ENCODE measurements at regions not wholly inside any gene's neighbourhood (a gene's known extent, or its start where the extent isn't known, plus 50 kb on each side); places are given as distances from the start of the nearest gene placed in this dataset.

- ATAC-seq (no peak), DNase-seq (no peak)
- intact Hi-C loops (cut with micrococcal nuclease), result no loop called here
These were observed 228.4 kb upstream of the EYS start for GRCh38 chr6:65935412-65935811.

GRCh38 chr6:65933390-65933789 lies 226.4 kb upstream of the EYS start:
- ATAC-seq (no peak), DNase-seq (no peak)
- intact Hi-C loops (cut with micrococcal nuclease), result no loop called here

GRCh38 chr6:65927141-65927540 lies 220.1 kb upstream of the EYS start:
- intact Hi-C loops (cut with micrococcal nuclease), result no loop called here
- DNase-seq (no peak), ATAC-seq (no peak)

DNA sequence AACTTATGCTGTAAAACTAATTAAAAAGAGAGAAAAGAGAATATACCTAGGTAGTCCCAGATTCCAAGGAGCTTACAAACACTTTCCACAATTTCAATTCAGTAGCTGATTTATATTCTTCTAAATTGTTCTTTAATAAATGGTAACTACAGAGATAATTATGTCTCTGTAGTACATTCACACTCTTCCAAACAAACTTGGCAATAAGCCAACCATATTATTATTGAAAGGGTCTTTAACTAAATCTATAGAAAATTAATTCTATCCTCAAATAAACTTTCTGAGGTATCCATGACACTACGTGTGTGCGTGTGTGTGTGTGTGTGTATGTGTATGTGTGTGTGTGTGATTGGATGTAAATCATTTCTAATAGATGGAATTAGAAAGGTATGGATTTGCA lies 217.4 kb upstream of the EYS start:
- DNase-seq (no peak), ATAC-seq (no peak)
- intact Hi-C loops (cut with micrococcal nuclease), result no loop called here

GRCh38 chr6:65922049-65922448 lies 215.0 kb upstream of the EYS start:
- ATAC-seq, result no peak
- intact Hi-C loops (cut with micrococcal nuclease), result no loop called here
- no peak for DNase-seq

- DNase-seq, result no peak
- intact Hi-C loops (cut with micrococcal nuclease), result no loop called here
- no peak for ATAC-seq
These were observed 201.0 kb upstream of the EYS start for GRCh38 chr6:65908065-65908464.

- intact Hi-C loops (cut with micrococcal nuclease), result no loop called here
- DNase-seq (no peak), ATAC-seq (no peak)
These were observed 197.0 kb upstream of the EYS start for GRCh38 chr6:65903992-65904391.

GRCh38 chr6:65900928-65901327 lies 193.9 kb upstream of the EYS start:
- ATAC-seq (no peak), DNase-seq (no peak)
- intact Hi-C loops (cut with micrococcal nuclease), result no loop called here

GRCh38 chr6:65896140-65896539 lies 189.1 kb upstream of the EYS start:
- DNase-seq (no peak), ATAC-seq (no peak)
- intact Hi-C loops (cut with micrococcal nuclease), result no loop called here

DNA sequence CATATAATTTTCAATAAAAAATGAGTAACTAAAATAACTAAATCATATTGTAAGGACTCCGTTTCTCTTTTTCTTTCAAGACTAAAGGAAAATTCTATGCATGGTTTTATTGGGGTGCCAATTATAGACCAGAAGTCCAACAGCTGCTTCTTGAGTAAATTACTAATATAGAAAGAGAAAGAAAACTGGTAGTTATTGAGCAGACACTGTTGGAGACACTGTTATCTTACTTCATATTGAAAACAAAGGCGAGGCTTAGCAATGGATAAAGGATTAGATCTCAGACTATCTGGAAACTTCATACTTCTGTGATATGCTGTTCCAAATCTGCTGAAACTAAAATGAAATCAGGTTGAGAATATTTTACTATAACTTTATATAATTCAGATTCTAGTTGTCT lies 169.6 kb upstream of the EYS start:
- no peak for ATAC-seq
- no peak for DNase-seq
- intact Hi-C loops (cut with micrococcal nuclease), result no loop called here

GRCh38 chr6:65852369-65852852 lies 145.4 kb upstream of the EYS start:
- no peak for DNase-seq
- intact Hi-C loops (cut with micrococcal nuclease), result no loop called here
- no peak for ATAC-seq

DNA sequence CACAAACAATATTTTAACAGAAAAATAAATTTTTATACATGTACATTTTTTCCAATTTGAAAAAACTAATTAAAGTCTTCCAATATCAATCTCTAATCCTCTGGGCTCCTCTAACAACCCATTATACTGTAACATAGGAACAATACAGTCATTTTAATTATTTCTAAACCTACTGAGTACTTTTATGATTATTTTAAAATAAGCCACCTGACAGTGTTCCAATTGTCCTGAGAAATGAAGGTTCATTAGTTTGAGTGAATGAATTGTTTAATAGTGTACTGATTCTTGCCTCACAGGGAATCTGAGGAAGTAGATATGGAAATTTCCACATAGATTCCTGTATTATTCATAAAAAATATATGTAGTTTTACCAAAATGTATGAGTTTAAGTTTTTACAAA lies 123.1 kb upstream of the EYS start:
- no peak for DNase-seq
- intact Hi-C loops (cut with micrococcal nuclease), result no loop called here
- no peak for ATAC-seq

- no peak for ATAC-seq
- intact Hi-C loops (cut with micrococcal nuclease), result no loop called here
- DNase-seq, result no peak
These were observed 112.1 kb upstream of the EYS start for GRCh38 chr6:65819152-65819551.

DNA sequence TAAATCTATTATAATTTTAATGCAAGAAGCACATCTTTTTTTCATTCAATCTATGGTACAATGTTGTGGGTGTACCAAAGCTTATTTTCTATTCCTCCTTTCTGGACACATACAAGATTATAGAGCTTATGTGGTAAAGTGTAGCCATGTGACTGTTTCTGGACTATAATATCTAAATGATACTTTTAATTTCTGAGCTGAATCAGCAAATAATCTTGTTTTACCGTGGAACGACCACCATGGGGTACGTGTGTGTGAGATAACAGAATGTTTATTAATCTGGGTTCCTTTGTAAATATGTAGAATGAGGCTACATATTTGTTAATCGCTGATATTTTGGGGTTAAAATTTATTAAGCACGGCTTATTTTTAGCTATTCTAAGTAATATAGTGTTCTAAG lies 111.5 kb upstream of the EYS start:
- intact Hi-C loops (cut with micrococcal nuclease), result no loop called here

GRCh38 chr6:65816991-65817390 lies 110.0 kb upstream of the EYS start:
- DNase-seq, result no peak
- ATAC-seq, result no peak
- intact Hi-C loops (cut with micrococcal nuclease), result no loop called here

More for the DNA sequence above, 111.5 kb upstream of the EYS start:
- DNase-seq (no peak), ATAC-seq (no peak)

GRCh38 chr6:65814071-65814470 lies 107.0 kb upstream of the EYS start:
- no peak for ATAC-seq
- intact Hi-C loops (cut with micrococcal nuclease), result no loop called here
- no peak for DNase-seq

DNA sequence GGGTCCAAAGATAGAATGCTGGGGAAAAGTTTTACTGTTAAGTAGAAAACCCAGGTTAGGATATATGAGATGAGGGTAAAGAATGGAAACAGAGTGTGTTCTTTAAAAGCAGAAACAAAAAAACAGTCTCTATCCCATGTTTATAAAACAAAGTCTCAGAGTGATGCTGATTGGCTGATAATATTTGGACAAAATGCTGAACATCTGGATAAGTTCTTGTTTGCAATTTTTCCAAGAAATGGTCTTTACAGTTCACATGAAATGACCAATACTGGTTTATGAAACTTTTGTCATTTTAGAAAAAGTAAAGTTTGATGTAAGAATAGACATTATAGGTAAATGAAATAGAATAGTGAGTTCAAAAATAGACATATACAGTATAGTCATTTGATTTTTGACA lies 96.2 kb upstream of the EYS start:
- intact Hi-C loops (cut with micrococcal nuclease), result no loop called here
- ATAC-seq (no peak), DNase-seq (no peak)

- ATAC-seq (no peak), DNase-seq (no peak)
- intact Hi-C loops (cut with micrococcal nuclease), result no loop called here
These were observed 92.4 kb upstream of the EYS start for GRCh38 chr6:65799389-65799788.

GRCh38 chr6:65798280-65799014 lies 91.4 kb upstream of the EYS start:
- intact Hi-C loops (cut with micrococcal nuclease), result no loop called here
- DNase-seq, result no peak
- ATAC-seq, result no peak

DNA sequence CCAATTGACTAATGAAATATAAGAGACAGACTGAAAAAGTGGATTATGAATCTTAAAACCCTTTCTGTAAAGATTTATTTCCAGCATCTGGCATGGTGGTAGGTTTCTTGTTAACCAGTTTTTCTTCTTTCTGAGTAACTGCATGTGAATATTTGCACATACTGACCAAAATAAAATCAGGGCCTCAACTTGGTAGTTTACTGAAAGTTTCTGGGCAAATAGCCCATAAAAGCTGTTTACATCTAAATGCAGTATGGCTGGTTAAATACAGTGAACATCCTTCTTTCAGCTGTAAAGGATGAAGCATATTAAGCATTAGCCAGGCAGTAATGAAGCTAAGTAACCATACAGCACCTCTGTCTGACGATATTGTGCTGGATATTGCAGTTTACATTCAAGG lies 83.6 kb upstream of the EYS start:
- DNase-seq, result no peak
- intact Hi-C loops (cut with micrococcal nuclease), result no loop called here
- no peak for ATAC-seq

DNA sequence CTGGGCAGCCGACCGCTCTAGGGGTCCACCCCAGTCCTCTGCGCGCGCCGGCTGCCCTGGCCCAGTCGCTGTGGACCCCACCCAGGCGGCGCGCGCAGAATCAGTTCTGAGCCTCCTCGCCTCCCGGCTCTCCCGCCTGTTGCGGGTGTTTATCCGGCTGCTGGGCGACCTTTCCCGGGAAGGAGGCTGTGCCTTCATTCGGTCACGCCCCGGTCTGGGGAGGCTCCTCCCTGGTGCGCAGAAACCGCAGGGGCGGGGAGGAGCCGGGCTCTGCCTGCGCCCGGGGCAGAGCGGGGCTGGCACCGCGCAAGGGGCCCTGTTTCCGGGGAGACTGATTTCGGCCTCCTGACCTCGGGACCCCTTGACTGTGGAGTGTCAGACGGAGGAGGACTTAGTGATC lies 80.8 kb upstream of the EYS start:
- ATAC-seq, result no peak
- no peak for DNase-seq

DNA sequence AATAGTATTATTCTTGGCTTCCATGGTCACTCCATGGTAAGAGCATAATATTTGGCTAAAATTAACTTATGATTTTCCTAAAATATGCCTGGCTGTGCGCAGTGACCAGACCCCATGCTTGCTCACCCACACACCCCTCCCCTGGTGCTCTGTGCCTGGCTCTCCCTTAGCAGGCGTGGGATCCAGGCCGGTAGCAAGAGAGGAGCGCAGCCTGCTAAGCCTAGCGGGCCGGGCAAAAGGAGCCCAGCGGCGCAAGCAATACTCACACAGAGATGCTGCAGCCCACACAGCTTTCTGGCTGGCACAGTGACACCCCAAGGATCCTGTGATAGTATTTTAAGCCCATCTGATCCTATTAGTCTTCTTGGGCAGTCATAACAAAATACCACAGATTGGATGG lies 79.8 kb upstream of the EYS start:
- ATAC-seq (no peak), DNase-seq (no peak)
- intact Hi-C loops (cut with micrococcal nuclease), result no loop called here

More for the DNA sequence above, 80.8 kb upstream of the EYS start:
- intact Hi-C loops (cut with micrococcal nuclease), result no loop called here

Measured in left ventricle myocardium superior (tissue), 1 donor.